NCI-H524 (cell line): ENCODE measurements at regions not wholly inside any gene's neighbourhood (a gene's known extent, or its start where the extent isn't known, plus 50 kb on each side); places are given as distances from the start of the nearest gene placed in this dataset.

Source experiments
- DNase-seq, 2 experiments: peaks; one replicate each; lab custom pipeline; 2025; lab: John Stamatoyannopoulos, UW

GRCh38 chr1:222370081-222370912, 177.6 kb downstream of the HHIPL2 start:
- peak in 1 of 2 experiments; percentile 12 for DNase-seq

- no peak for DNase-seq
These were observed 178.8 kb downstream of the HHIPL2 start for GRCh38 chr1:222369148-222369547.

GRCh38 chr1:222358100-222358499, 189.8 kb downstream of the HHIPL2 start:
- DNase-seq = no peak

GRCh38 chr1:222357252-222357651, 190.7 kb downstream of the HHIPL2 start:
- DNase-seq = no peak

GRCh38 chr1:222347627-222348026, 200.3 kb downstream of the HHIPL2 start:
- DNase-seq = peak; percentile 89 to 97

- DNase-seq = no peak
These were observed 200.9 kb downstream of the HHIPL2 start for GRCh38 chr1:222346955-222347354.

GRCh38 chr1:222339376-222339947, 208.4 kb downstream of the HHIPL2 start:
- DNase-seq = no peak

- no peak for DNase-seq
These were observed 212.3 kb downstream of the HHIPL2 start for GRCh38 chr1:222335586-222335985.

- DNase-seq = no peak
These were observed 213.8 kb downstream of the HHIPL2 start for GRCh38 chr1:222334026-222334680.

- DNase-seq = no peak
These were observed 216.1 kb downstream of the HHIPL2 start for GRCh38 chr1:222331765-222332164.

GRCh38 chr1:222331340-222331739, 216.6 kb downstream of the HHIPL2 start:
- no peak for DNase-seq

GRCh38 chr1:222329493-222330045, 218.3 kb downstream of the HHIPL2 start:
- DNase-seq = no peak

GRCh38 chr1:222326710-222327036, 221.2 kb downstream of the HHIPL2 start:
- DNase-seq = no peak

GRCh38 chr1:222326006-222326709, 221.7 kb downstream of the HHIPL2 start:
- no peak for DNase-seq

GRCh38 chr1:222325506-222325905, 222.4 kb downstream of the HHIPL2 start:
- DNase-seq = no peak

- DNase-seq = no peak
These were observed 233.1 kb downstream of the HHIPL2 start for GRCh38 chr1:222314839-222315238.

- peak; percentile 7 to 53 for DNase-seq
These were observed 237.1 kb downstream of the HHIPL2 start for GRCh38 chr1:222310836-222311235.

- no peak for DNase-seq
These were observed 240.3 kb downstream of the HHIPL2 start for GRCh38 chr1:222307621-222308020.

GRCh38 chr1:222306512-222306911, 241.4 kb downstream of the HHIPL2 start:
- no peak for DNase-seq

GRCh38 chr1:222306011-222306410, 241.9 kb downstream of the HHIPL2 start:
- DNase-seq = no peak

- no peak for DNase-seq
These were observed 246.3 kb downstream of the HHIPL2 start for GRCh38 chr1:222301652-222302051.

- DNase-seq = no peak
These were observed 248.4 kb downstream of the HHIPL2 start for GRCh38 chr1:222299524-222299923.
